Mucosa of descending colon (tissue), 3 donors: ENCODE measurements at regions not wholly inside any gene's neighbourhood (a gene's known extent, or its start where the extent isn't known, plus 50 kb on each side); places are given as distances from the start of the nearest gene placed in this dataset.
A peak's percentile ranks its signal among the peaks of the same experiment; 100 is the strongest.
"Not testable (repeated sequence)": the region's sequence is repeated elsewhere in the genome, so short reads cannot be mapped to it uniquely, and the experiment has no call there.

Experiments used
- ATAC-seq: fragments of 200-7000 bp; cut with Tn5 transposase; one replicate; pipeline ENCODE4 v1.9.1; 2020; ENCODE audit warnings: mild to moderate bottlenecking, moderate library complexity
- DNase-seq, 3 donors: peaks; one replicate each; pipeline ENCODE4 v3.0.0-alpha.2; 2020
- H3K36me3 ChIP-seq: fragments of 200-600 bp; one replicate; pipeline ENCODE4 v1.8.0; 2021; ENCODE audit warnings: low read depth, mild to moderate bottlenecking
- H3K4me1 ChIP-seq: fragments of 200-600 bp; one replicate; pipeline ENCODE4 v1.8.0; 2021; ENCODE audit warnings: low read depth, mild to moderate bottlenecking
- H3K4me3 ChIP-seq: fragments of 200-600 bp; one replicate; pipeline ENCODE4 v1.8.0; 2021; ENCODE audit warnings: mild to moderate bottlenecking
- H3K9me3 ChIP-seq: fragments of 200-600 bp; one replicate; pipeline ENCODE4 v1.8.0; 2021; ENCODE audit warnings: mild to moderate bottlenecking
- CTCF ChIP-seq: fragments of 200-600 bp; IDR thresholded peaks from one replicate; pipeline ENCODE4 v1.8.0; 2022; ENCODE audit warnings: antibody characterized with exemption, mild to moderate bottlenecking
- intact Hi-C, 2 donors: fragments of 100-400 bp; cut with DNase I in 1 of 2; cut with micrococcal nuclease in 1 of 2; formaldehyde crosslinking; loops; one replicate each; pipeline versions ENCODE4 v1.11.0 to v1.11.1; 2022; cut with DNase I, micrococcal nuclease
- donor health status: DM: no; HTN: no; CAD: no; lungs with moderate emphysema.
- donor health status: DM: no; HTN: no; CAD: no.
- donor health status: DM: no; HTN: yes; CAD: no.

- Histone ChIP-seq H3K9me3 (no peaks in the 10 kb centered on the region), H3K36me3 (no peaks in the 10 kb centered on the region), H3K4me3 (no peak overlapping the region), H3K4me1 (no peaks in the 10 kb centered on the region)
- ATAC-seq (peak; percentile 61), DNase-seq (peak; percentile 63 to 78 (median 71))
- no peak for TF ChIP-seq CTCF
- intact Hi-C loops = no loop called here
Observed at GRCh38 chr12:46585854-46586621, 213.5 kb upstream of the SLC38A2 start.

GRCh38 chr12:46584098-46584497 lies 211.5 kb upstream of the SLC38A2 start:
- H3K4me1 ChIP-seq, DNase-seq: not testable (repeated sequence)

GRCh38 chr12:46581990-46582389 lies 209.4 kb upstream of the SLC38A2 start:
- intact Hi-C loops, H3K4me3 ChIP-seq, ATAC-seq, H3K9me3 ChIP-seq, H3K36me3 ChIP-seq, H3K4me1 ChIP-seq, DNase-seq: not testable (repeated sequence)

More at GRCh38 chr12:46584098-46584497, 211.5 kb upstream of the SLC38A2 start:
- H3K9me3 ChIP-seq, H3K4me3 ChIP-seq, ATAC-seq, intact Hi-C loops, H3K36me3 ChIP-seq: not testable (repeated sequence)

GRCh38 chr12:46580445-46580844 lies 207.9 kb upstream of the SLC38A2 start:
- TF ChIP-seq CTCF = no peak
- intact Hi-C loops = no loop called here
- Histone ChIP-seq H3K4me3 (no peak overlapping the region), H3K36me3 (no peaks in the 10 kb centered on the region), H3K4me1 (no peaks in the 10 kb centered on the region), H3K9me3 (no peaks in the 10 kb centered on the region)
- no peak for ATAC-seq
- no peak for DNase-seq

GRCh38 chr12:46579474-46579873 lies 206.9 kb upstream of the SLC38A2 start:
- intact Hi-C loops = no loop called here
- TF ChIP-seq CTCF = no peak
- ATAC-seq = no peak
- no peaks in the 10 kb centered on the region for H3K36me3 ChIP-seq
- DNase-seq = no peak
- H3K4me1 ChIP-seq = no peaks in the 10 kb centered on the region
- no peaks in the 10 kb centered on the region for H3K9me3 ChIP-seq
- H3K4me3 ChIP-seq = no peak overlapping the region

- H3K4me1 ChIP-seq = no peaks in the 10 kb centered on the region
- no peaks in the 10 kb centered on the region for H3K9me3 ChIP-seq
- TF ChIP-seq CTCF = no peak
- H3K36me3 ChIP-seq = no peaks in the 10 kb centered on the region
- DNase-seq (no peak), ATAC-seq (no peak)
- intact Hi-C loops = no loop called here
- no peak overlapping the region for H3K4me3 ChIP-seq
Observed at GRCh38 chr12:46578190-46578982, 205.8 kb upstream of the SLC38A2 start.
